Ascending aorta (tissue), 2 donors: ENCODE measurements at regions not wholly inside any gene's neighbourhood (a gene's known extent, or its start where the extent isn't known, plus 50 kb on each side); places are given as distances from the start of the nearest gene placed in this dataset.

Experiments
- DNase-seq, 2 donors: peaks; one replicate each; pipeline ENCODE4 v3.0.0-alpha.2; 2019; ENCODE audit warnings: low spot score in 2 of 2
- H3K27ac ChIP-seq, 2 donors: fragments of 200-600 bp; sonication (generic); one replicate each; pipeline ENCODE4 v1.5.1; 2016 to 2017; ENCODE audit warnings: mild to moderate bottlenecking in 1 of 2
- H3K27me3 ChIP-seq: fragments of 200-600 bp; sonication (generic); one replicate; pipeline ENCODE4 v1.5.1; 2017
- H3K36me3 ChIP-seq, 2 donors: fragments of 200-600 bp; sonication (generic); one replicate each; pipeline ENCODE4 v1.5.1; 2016
- H3K4me1 ChIP-seq, 2 donors: fragments of 200-600 bp; sonication (generic); one replicate each; pipeline ENCODE4 v1.5.1; 2016 to 2017; ENCODE audit warnings: mild to moderate bottlenecking in 1 of 2
- H3K4me3 ChIP-seq, 2 donors: fragments of 200-600 bp; sonication (generic); one replicate each; pipeline ENCODE4 v1.5.1; 2016 to 2017; ENCODE audit warnings: mild to moderate bottlenecking in 1 of 2
- H3K9me3 ChIP-seq, 2 donors: fragments of 200-600 bp; sonication (generic); one replicate each; pipeline ENCODE4 v1.5.1; 2016
- CTCF ChIP-seq, 3 experiments: fragments of 200-600 bp in 2 of 3; fragments of 450-650 bp in 1 of 3; sonication (generic) in 2 of 3; IDR thresholded peaks; one replicate each; pipeline ENCODE4 v1.5.1; 2016 to 2019; ENCODE audit warnings: antibody characterized with exemption in 3 of 3, mild to moderate bottlenecking in 1 of 3, moderate library complexity in 1 of 3
- intact Hi-C: fragments of 100-400 bp; cut with DNase I; formaldehyde crosslinking; loops from one replicate; pipeline ENCODE4 v1.15.1; 2023

GRCh38 chr5:27938989-27939388 lies 900.6 kb upstream of the CDH9 start:
- intact Hi-C loops: no loop called here
- Histone ChIP-seq H3K9me3 (no peaks in the 10 kb centered on the region), H3K36me3 (no peaks in the 10 kb centered on the region), H3K27me3 (no peaks in the 10 kb centered on the region), H3K27ac (no peak overlapping the region), H3K4me1 (no peaks in the 10 kb centered on the region), H3K4me3 (no peak overlapping the region)
- no peak for DNase-seq
- no peak for TF ChIP-seq CTCF (IDR thresholded peaks at IDR 0.05)

GRCh38 chr5:27928060-27928459 lies 889.7 kb upstream of the CDH9 start:
- H3K4me1 ChIP-seq: no peaks in the 10 kb centered on the region
- H3K27me3 ChIP-seq: no peaks in the 10 kb centered on the region
- TF ChIP-seq CTCF (IDR thresholded peaks at IDR 0.05): no peak
- DNase-seq: no peak
- intact Hi-C loops: no loop called here
- no peak overlapping the region for H3K27ac ChIP-seq
- H3K36me3 ChIP-seq: no peaks in the 10 kb centered on the region
- no peak overlapping the region for H3K4me3 ChIP-seq
- no peaks in the 10 kb centered on the region for H3K9me3 ChIP-seq

- intact Hi-C loops: no loop called here
- no peaks in the 10 kb centered on the region for H3K9me3 ChIP-seq
- H3K27me3 ChIP-seq: no peaks in the 10 kb centered on the region
- TF ChIP-seq CTCF (IDR thresholded peaks at IDR 0.05): no peak
- H3K27ac ChIP-seq: no peak overlapping the region
- no peaks in the 10 kb centered on the region for H3K4me1 ChIP-seq
- no peak for DNase-seq
- no peaks in the 10 kb centered on the region for H3K36me3 ChIP-seq
- H3K4me3 ChIP-seq: no peak overlapping the region
Observed at GRCh38 chr5:27911216-27911615, 872.8 kb upstream of the CDH9 start.

DNA sequence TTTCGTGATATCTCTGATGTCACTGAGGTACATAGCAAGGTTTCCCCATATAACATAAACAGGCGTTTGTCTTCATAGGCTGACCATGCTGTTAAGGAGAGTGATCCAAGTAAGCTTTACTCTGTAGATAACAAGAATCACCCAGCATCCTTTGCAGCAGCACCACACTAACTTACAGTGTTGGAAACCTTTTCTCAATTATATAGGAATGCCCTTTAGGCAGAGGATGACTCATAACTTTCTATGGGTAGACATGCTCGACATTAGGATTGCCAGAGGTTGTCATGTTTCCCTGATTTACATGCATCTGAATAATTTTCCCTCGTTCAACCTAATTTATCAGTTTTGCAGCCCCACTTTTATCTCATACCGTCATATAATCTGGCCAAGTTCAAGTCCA lies 870.0 kb upstream of the CDH9 start:
- Histone ChIP-seq H3K27me3 (no peaks in the 10 kb centered on the region), H3K4me1 (no peaks in the 10 kb centered on the region), H3K4me3 (no peak overlapping the region), H3K36me3 (no peaks in the 10 kb centered on the region), H3K9me3 (no peaks in the 10 kb centered on the region), H3K27ac (no peak overlapping the region)
- no peak for TF ChIP-seq CTCF (IDR thresholded peaks at IDR 0.05)
- intact Hi-C loops: no loop called here
- no peak for DNase-seq

GRCh38 chr5:27906931-27907601 lies 868.7 kb upstream of the CDH9 start:
- Histone ChIP-seq H3K4me1 (no peaks in the 10 kb centered on the region), H3K4me3 (no peak overlapping the region), H3K9me3 (no peaks in the 10 kb centered on the region), H3K36me3 (no peaks in the 10 kb centered on the region), H3K27me3 (no peaks in the 10 kb centered on the region), H3K27ac (no peak overlapping the region)
- no peak for TF ChIP-seq CTCF (IDR thresholded peaks at IDR 0.05)
- intact Hi-C loops: no loop called here
- no peak for DNase-seq

- no peak for DNase-seq
- intact Hi-C loops: no loop called here
- H3K4me1 ChIP-seq: no peaks in the 10 kb centered on the region
- no peak overlapping the region for H3K27ac ChIP-seq
- no peaks in the 10 kb centered on the region for H3K27me3 ChIP-seq
- H3K36me3 ChIP-seq: no peaks in the 10 kb centered on the region
- no peak for TF ChIP-seq CTCF (IDR thresholded peaks at IDR 0.05)
- H3K9me3 ChIP-seq: no peaks in the 10 kb centered on the region
- no peak overlapping the region for H3K4me3 ChIP-seq
Observed at GRCh38 chr5:27906481-27906880, 868.1 kb upstream of the CDH9 start.
